ENCODE measurements at regions not wholly inside any gene's neighbourhood (a gene's known extent, or its start where the extent isn't known, plus 50 kb on each side); places are given as distances from the start of the nearest gene placed in this dataset.

- DNase-seq (ENCODE audit: low spot score): no peak
- no peak overlapping the region for H3K4me3 Mint-ChIP-seq (ENCODE audit: unreplicated experiment)
- peaks cover 5% of the 10 kb centered on the region for H3K4me1 Mint-ChIP-seq (ENCODE audit: low read depth)
- no peaks in the 10 kb centered on the region for H3K9me3 Mint-ChIP-seq (ENCODE audit: low read depth)
- no peaks in the 10 kb centered on the region for H3K36me3 Mint-ChIP-seq (ENCODE audit: low read depth)
- H3K27ac Mint-ChIP-seq (ENCODE audit: unreplicated experiment): no peak overlapping the region
- no peaks in the 10 kb centered on the region for H3K27me3 Mint-ChIP-seq (ENCODE audit: low read depth)
- no peak for TF ChIP-seq CTCF (IDR thresholded peaks at IDR 0.05)
These were observed 1658.4 kb upstream of the RAG2 start for GRCh38 chr11:38256436-38256835.

GRCh38 chr11:38254913-38255312 lies 1656.9 kb upstream of the RAG2 start:
- H3K9me3 Mint-ChIP-seq (ENCODE audit: low read depth): no peaks in the 10 kb centered on the region
- no peaks in the 10 kb centered on the region for H3K36me3 Mint-ChIP-seq (ENCODE audit: low read depth)
- no peaks in the 10 kb centered on the region for H3K27me3 Mint-ChIP-seq (ENCODE audit: low read depth)
- H3K4me3 Mint-ChIP-seq (ENCODE audit: unreplicated experiment): no peak overlapping the region
- DNase-seq (ENCODE audit: low spot score): no peak
- no peak for TF ChIP-seq CTCF (IDR thresholded peaks at IDR 0.05)
- H3K4me1 Mint-ChIP-seq (ENCODE audit: low read depth): peaks cover 5% of the 10 kb centered on the region
- H3K27ac Mint-ChIP-seq (ENCODE audit: unreplicated experiment): no peak overlapping the region

GRCh38 chr11:38252620-38253019 lies 1654.6 kb upstream of the RAG2 start:
- H3K9me3 Mint-ChIP-seq (ENCODE audit: low read depth): no peaks in the 10 kb centered on the region
- H3K36me3 Mint-ChIP-seq (ENCODE audit: low read depth): no peaks in the 10 kb centered on the region
- H3K4me3 Mint-ChIP-seq (ENCODE audit: unreplicated experiment): no peak overlapping the region
- peaks cover 5% of the 10 kb centered on the region for H3K4me1 Mint-ChIP-seq (ENCODE audit: low read depth)
- H3K27me3 Mint-ChIP-seq (ENCODE audit: low read depth): no peaks in the 10 kb centered on the region
- DNase-seq (ENCODE audit: low spot score): no peak
- TF ChIP-seq CTCF (IDR thresholded peaks at IDR 0.05): no peak
- no peak overlapping the region for H3K27ac Mint-ChIP-seq (ENCODE audit: unreplicated experiment)

GRCh38 chr11:38246451-38246850 lies 1648.4 kb upstream of the RAG2 start:
- Mint-ChIP-seq H3K4me3 (ENCODE audit: unreplicated experiment) (no peak overlapping the region), H3K27me3 (ENCODE audit: low read depth) (no peaks in the 10 kb centered on the region), H3K9me3 (ENCODE audit: low read depth) (no peaks in the 10 kb centered on the region), H3K27ac (ENCODE audit: unreplicated experiment) (no peak overlapping the region), H3K4me1 (ENCODE audit: low read depth) (no peaks in the 10 kb centered on the region), H3K36me3 (ENCODE audit: low read depth) (no peaks in the 10 kb centered on the region)
- TF ChIP-seq CTCF (IDR thresholded peaks at IDR 0.05): no peak
- DNase-seq (ENCODE audit: low spot score): no peak

GRCh38 chr11:38226684-38227083 lies 1628.6 kb upstream of the RAG2 start:
- no peak for DNase-seq (ENCODE audit: low spot score)
- no peaks in the 10 kb centered on the region for H3K27me3 Mint-ChIP-seq (ENCODE audit: low read depth)
- peaks cover 9% of the 10 kb centered on the region for H3K36me3 Mint-ChIP-seq (ENCODE audit: low read depth)
- no peak overlapping the region for H3K4me3 Mint-ChIP-seq (ENCODE audit: unreplicated experiment)
- peaks cover 45% of the 10 kb centered on the region for H3K9me3 Mint-ChIP-seq (ENCODE audit: low read depth)
- H3K27ac Mint-ChIP-seq (ENCODE audit: unreplicated experiment): no peak overlapping the region
- H3K4me1 Mint-ChIP-seq (ENCODE audit: low read depth): no peaks in the 10 kb centered on the region
- no peak for TF ChIP-seq CTCF (IDR thresholded peaks at IDR 0.05)

All from chondrocyte (in vitro differentiated cells).